ENCODE measurements at regions not wholly inside any gene's neighbourhood (a gene's known extent, or its start where the extent isn't known, plus 50 kb on each side); places are given as distances from the start of the nearest gene placed in this dataset.
"Not testable (repeated sequence)": the region's sequence is repeated elsewhere in the genome, so short reads cannot be mapped to it uniquely, and the experiment has no call there.

DNA sequence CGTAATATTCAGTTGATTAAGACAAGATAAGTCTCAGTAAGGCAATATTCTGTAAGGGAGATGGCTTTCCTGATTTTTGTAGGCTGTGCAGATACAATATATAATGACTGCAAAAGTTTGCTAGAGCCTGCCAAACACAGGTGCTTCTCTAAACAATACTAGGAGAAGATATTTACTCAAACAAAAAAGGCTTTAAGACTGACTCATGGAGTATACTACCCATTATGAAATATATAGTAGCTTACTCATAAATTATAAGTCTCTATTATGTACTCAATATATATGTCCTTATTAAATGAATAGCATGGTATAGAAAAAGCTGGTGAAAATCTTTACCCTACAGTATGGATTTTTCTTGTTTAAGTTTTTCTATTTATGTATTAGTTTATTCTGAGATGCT is 93.2 kb upstream of the IL15 start:
- DNase-seq = no peak

DNA sequence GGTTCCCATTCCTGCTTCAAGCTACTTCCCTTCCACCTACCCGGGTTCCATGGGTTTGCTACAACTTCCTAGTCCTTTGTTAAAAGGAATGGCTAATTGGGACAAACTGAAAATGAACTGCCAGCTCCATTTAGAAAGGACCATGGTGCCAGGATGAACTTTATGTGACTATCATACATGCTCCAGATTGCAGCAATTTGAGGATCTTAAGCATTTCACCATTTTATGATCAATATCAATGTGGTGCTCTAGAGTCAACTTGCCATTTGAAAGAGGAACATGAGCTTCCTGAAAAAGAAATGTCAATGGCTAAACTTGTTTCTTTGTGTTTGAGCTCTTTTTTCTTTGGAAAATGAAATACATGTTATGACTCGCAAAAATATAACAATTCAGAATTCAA is 92.7 kb upstream of the IL15 start:
- DNase-seq = no peak

DNA sequence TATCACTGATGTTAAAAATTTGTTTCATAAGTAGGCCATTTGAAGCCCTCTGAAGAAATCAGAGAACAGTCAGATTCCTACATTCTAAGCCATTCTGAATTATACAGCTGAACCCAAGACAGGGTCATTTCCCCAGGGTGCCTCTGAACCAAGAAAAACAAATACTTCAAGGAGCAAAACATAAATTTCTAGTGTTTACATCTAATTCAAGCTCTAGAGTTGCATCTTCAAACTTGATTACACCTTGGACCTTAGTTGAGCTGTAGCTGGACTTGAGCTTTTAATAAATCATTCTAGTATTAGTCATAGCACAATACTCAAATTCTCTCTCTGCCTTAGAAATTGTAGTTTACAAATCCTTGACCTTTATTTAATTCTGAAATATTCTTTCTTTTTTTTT is 87.6 kb upstream of the IL15 start:
- DNase-seq = no peak

GRCh38 chr4:141560056-141560455 is 76.3 kb upstream of the IL15 start:
- DNase-seq = no peak

DNA sequence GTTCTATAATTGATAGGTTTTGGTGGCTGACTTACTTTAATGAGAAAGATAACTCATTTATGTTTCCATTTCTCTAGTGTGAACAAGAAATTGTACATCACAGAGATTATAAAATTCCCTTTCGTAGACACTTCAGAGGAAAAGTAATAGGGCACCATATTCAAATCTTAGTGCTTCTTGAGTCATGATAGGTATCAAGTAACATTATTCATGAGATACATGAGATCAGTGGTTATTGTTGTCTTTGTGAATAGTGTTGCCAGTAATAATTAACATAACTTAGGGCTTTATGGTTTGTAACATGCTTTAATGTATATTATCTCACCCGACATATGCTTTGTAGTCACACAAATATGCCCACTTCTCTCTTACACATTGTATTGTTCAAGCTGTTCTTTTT is 73.7 kb upstream of the IL15 start:
- DNase-seq = no peak

- no peak for DNase-seq
These were observed 72.7 kb upstream of the IL15 start for GRCh38 chr4:141563723-141564122.

DNA sequence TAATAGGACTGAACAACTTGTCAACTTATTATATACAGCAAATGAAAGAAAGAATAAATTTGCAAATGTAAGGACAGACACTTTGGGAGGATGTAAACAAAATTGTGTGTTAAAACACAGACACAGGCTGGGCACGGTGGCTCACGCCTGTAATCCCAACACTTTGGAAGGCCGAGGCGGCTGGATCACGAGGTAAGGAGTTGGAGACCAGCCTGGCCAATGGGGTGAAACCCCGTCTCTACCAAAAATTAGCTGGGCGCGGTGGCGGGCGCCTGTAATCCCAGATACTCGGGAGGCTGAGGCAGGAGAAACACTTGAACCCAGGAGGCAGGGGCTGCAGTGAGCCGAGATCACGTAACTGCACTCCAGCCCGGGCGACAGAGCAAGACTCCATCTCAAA is 71.4 kb upstream of the IL15 start:
- not testable (repeated sequence) for DNase-seq

DNA sequence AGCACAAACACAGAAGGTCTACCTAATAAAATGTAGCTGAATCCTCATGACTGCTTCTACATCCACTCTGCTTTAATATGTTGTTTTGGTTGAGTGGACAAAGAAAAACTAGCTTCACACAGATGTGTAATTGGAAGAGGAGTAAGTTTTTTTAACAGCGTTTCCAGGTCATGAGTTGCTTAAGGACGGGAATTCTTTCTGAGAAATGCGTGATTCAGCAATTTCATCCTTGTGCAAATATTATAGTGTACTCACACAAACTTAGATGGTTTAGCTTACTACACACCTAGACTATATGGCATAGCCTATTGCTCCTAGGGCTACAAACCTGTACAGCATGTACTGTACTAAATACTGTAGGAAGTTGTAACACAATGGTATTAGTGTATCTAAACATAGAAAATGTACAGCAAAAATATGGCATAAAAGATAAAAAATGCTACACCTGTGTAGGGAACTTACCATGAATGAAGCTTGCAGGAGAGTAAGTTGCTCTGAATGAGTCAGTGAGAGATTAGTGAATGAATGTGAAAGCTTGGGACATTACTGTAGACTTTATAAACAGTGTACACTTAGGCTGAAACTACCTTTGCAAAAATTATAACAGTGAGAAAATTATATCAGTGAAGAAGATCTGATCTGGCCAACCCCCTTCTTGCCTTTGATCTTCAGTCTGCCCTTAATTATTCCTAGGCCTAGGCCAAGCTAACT is 70.8 kb upstream of the IL15 start:
- no peak for DNase-seq

- no peak for DNase-seq
These were observed 69.0 kb upstream of the IL15 start for GRCh38 chr4:141567326-141567915.

- DNase-seq = no peak
These were observed 67.2 kb upstream of the IL15 start for GRCh38 chr4:141569141-141569540.

DNA sequence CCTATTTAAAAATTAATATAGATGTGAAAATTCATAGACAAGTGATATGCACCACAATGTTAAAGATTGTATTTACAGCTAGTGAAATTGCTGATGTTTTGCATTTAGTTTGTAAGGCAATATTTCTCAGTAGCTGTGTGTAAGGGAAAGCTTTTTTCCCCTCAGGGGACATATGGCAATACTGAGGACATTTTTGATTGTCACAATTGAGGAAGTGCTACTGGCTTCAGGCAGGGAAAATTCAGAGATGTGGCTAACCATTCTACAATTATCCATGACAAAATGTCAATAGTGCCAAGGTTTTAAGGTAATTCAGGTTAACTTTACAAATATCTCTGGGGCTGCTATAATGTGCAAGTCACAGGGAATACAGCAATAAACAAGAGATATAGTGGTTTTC is 66.1 kb upstream of the IL15 start:
- DNase-seq = no peak

- no peak for DNase-seq
These were observed 65.0 kb upstream of the IL15 start for GRCh38 chr4:141571362-141571761.

GRCh38 chr4:141571793-141572192 is 64.6 kb upstream of the IL15 start:
- DNase-seq = no peak

- no peak for DNase-seq
These were observed 62.7 kb upstream of the IL15 start for GRCh38 chr4:141573678-141574077.

- no peak for DNase-seq
These were observed 60.5 kb upstream of the IL15 start for GRCh38 chr4:141575884-141576283.

- DNase-seq = no peak
These were observed 59.7 kb upstream of the IL15 start for GRCh38 chr4:141576585-141577110.

GRCh38 chr4:141578451-141578850 is 57.9 kb upstream of the IL15 start:
- no peak for DNase-seq

DNA sequence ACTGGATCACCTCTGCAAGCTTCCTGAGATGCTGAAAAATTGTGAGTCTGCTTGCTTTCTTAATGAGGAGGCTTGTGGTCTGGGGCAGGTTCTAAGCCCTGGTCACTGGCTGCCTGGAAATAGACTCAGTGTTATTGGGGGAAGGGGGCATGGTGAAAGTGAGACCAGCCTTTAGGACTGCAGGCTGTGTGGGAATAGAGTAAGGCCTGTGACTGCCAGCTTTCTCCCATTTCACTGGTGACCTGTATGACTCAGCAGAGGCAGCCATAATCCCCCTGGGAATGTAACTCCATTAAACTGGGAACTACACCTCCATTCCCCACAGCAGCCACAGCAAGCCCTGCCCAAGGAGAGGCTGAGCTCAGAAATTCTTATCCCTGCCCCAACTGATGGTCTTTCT is 55.9 kb upstream of the IL15 start:
- no peak for DNase-seq
